ENCODE measurements at regions not wholly inside any gene's neighbourhood (a gene's known extent, or its start where the extent isn't known, plus 50 kb on each side); places are given as distances from the start of the nearest gene placed in this dataset.

GRCh38 chr7:82595176-82595575 is 151.6 kb upstream of the CACNA2D1 start:
- DNase-seq (ENCODE audit: low spot score in 2 of 2) = no peak
- TF ChIP-seq, protein P1, sequence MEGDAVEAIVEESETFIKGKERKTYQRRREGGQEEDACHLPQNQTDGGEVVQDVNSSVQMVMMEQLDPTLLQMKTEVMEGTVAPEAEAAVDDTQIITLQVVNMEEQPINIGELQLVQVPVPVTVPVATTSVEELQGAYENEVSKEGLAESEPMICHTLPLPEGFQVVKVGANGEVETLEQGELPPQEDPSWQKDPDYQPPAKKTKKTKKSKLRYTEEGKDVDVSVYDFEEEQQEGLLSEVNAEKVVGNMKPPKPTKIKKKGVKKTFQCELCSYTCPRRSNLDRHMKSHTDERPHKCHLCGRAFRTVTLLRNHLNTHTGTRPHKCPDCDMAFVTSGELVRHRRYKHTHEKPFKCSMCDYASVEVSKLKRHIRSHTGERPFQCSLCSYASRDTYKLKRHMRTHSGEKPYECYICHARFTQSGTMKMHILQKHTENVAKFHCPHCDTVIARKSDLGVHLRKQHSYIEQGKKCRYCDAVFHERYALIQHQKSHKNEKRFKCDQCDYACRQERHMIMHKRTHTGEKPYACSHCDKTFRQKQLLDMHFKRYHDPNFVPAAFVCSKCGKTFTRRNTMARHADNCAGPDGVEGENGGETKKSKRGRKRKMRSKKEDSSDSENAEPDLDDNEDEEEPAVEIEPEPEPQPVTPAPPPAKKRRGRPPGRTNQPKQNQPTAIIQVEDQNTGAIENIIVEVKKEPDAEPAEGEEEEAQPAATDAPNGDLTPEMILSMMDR (IDR thresholded peaks at IDR 0.05) = no peak
- H3K4me1 ChIP-seq = no peaks in the 10 kb centered on the region
- no peaks in the 10 kb centered on the region for H3K9me3 ChIP-seq
- intact Hi-C loops (cut with DNase I) = no loop called here
- no peaks in the 10 kb centered on the region for H3K27me3 ChIP-seq
- no peak overlapping the region for H3K27ac ChIP-seq
- H3K36me3 ChIP-seq = no peaks in the 10 kb centered on the region
- no peak overlapping the region for H3K4me3 ChIP-seq

DNA sequence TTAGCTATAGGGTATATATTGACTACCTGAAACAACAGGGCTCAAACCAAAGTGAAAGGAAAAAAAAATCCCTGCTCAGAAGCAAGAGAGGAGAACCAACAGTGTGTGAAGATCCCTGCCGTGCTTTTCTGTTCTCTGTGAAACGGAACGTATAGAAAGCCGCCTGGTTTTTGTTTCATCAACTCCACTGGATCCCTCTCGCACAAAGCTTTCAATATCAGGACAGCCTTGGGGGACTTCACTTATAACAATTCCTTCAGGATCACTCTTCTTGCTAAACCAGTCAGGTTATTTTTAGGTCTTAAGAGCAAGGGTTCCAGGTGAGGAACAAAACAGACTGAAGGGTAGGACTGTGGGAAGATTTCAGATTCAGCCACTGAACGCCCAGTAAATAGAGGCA is 151.1 kb upstream of the CACNA2D1 start:
- no peak overlapping the region for H3K4me3 ChIP-seq
- intact Hi-C loops (cut with DNase I) = no loop called here
- H3K36me3 ChIP-seq = no peaks in the 10 kb centered on the region
- H3K27ac ChIP-seq = no peak overlapping the region
- no peaks in the 10 kb centered on the region for H3K9me3 ChIP-seq
- no peak for DNase-seq (ENCODE audit: low spot score in 2 of 2)
- TF ChIP-seq, protein P1 (IDR thresholded peaks at IDR 0.05) = no peak
- no peaks in the 10 kb centered on the region for H3K27me3 ChIP-seq
- no peaks in the 10 kb centered on the region for H3K4me1 ChIP-seq

GRCh38 chr7:82593780-82594179 is 150.2 kb upstream of the CACNA2D1 start:
- H3K27ac ChIP-seq = no peak overlapping the region
- no peaks in the 10 kb centered on the region for H3K9me3 ChIP-seq
- H3K27me3 ChIP-seq = no peaks in the 10 kb centered on the region
- no peak for DNase-seq (ENCODE audit: low spot score in 2 of 2)
- H3K36me3 ChIP-seq = no peaks in the 10 kb centered on the region
- TF ChIP-seq, protein P1 (IDR thresholded peaks at IDR 0.05) = no peak
- no peak overlapping the region for H3K4me3 ChIP-seq
- intact Hi-C loops (cut with DNase I) = no loop called here
- H3K4me1 ChIP-seq = no peaks in the 10 kb centered on the region

DNA sequence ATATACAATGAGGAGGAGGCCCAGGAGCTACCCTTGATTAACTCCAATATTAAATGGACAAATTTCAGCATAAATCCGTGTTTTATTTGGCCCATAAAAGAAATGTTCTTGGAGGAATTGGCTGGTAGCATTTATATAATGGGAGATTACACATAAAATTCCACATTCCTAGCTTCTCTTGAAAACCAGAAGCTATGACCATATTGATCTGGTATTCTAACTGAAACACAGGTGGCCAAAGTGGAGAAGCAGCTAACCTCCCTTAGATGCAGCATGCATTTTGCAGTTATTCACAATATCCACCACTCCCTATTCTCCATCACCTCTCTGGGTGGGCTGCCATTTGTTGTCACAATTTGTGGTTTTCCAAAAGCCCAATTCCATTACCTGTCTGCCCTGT is 148.8 kb upstream of the CACNA2D1 start:
- Histone ChIP-seq H3K4me1 (no peaks in the 10 kb centered on the region), H3K36me3 (no peaks in the 10 kb centered on the region), H3K4me3 (no peak overlapping the region), H3K27ac (no peak overlapping the region), H3K9me3 (no peaks in the 10 kb centered on the region), H3K27me3 (no peaks in the 10 kb centered on the region)
- DNase-seq (ENCODE audit: low spot score in 2 of 2) = no peak
- TF ChIP-seq, protein P1 (IDR thresholded peaks at IDR 0.05) = no peak
- intact Hi-C loops (cut with DNase I) = no loop called here

- Histone ChIP-seq H3K4me3 (no peak overlapping the region), H3K27me3 (no peaks in the 10 kb centered on the region), H3K4me1 (no peaks in the 10 kb centered on the region), H3K9me3 (no peaks in the 10 kb centered on the region), H3K36me3 (no peaks in the 10 kb centered on the region), H3K27ac (no peak overlapping the region)
- DNase-seq (ENCODE audit: low spot score in 2 of 2) = no peak
- TF ChIP-seq, protein P1 (IDR thresholded peaks at IDR 0.05) = no peak
- intact Hi-C loops (cut with DNase I) = no loop called here
These were observed 135.5 kb upstream of the CACNA2D1 start for GRCh38 chr7:82579047-82579446.

DNA sequence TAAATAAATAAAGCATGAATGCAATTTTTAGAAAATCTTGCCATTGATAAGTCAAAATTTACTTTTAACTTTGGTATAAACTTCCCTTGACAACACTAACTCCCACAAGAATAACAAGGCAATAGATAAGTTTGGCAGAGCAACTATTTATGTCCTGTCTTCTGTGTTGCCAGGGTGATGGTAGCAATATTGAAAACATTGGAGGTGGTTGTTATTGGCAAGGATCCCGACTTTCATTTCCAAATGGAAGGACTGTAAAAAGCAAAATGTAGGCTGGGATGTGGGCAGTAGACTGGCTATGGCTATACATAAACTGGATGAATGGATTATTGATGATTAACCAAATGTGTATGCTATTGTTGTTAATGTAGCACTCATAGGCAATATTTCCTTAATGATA is 134.9 kb upstream of the CACNA2D1 start:
- Histone ChIP-seq H3K4me1 (no peaks in the 10 kb centered on the region), H3K9me3 (no peaks in the 10 kb centered on the region), H3K36me3 (no peaks in the 10 kb centered on the region), H3K27ac (no peak overlapping the region), H3K4me3 (no peak overlapping the region), H3K27me3 (no peaks in the 10 kb centered on the region)
- no peak for DNase-seq (ENCODE audit: low spot score in 2 of 2)
- intact Hi-C loops (cut with DNase I) = no loop called here
- TF ChIP-seq, protein P1 (IDR thresholded peaks at IDR 0.05) = no peak
